Type B pancreatic cell (in vitro differentiated cells): ENCODE measurements at regions not wholly inside any gene's neighbourhood (a gene's known extent, or its start where the extent isn't known, plus 50 kb on each side); places are given as distances from the start of the nearest gene placed in this dataset.

Experiments
- DNase-seq: peaks from one replicate; pipeline ENCODE4 v3.0.0; 2021; ENCODE audit warnings: mixed read lengths; ENCODE audit not compliant: unreplicated experiment; ENCODE audit errors: extremely low spot score
- H3K27ac Mint-ChIP-seq: 2 replicates; pipeline ENCODE4 v1.8.0; 2021; ENCODE audit warnings: mild to moderate bottlenecking, mixed read lengths
- H3K27me3 Mint-ChIP-seq: 2 replicates; pipeline ENCODE4 v1.8.0; 2021; ENCODE audit warnings: mixed read lengths
- H3K36me3 Mint-ChIP-seq: 2 replicates; pipeline ENCODE4 v1.8.0; 2021; ENCODE audit warnings: mixed read lengths
- H3K4me1 Mint-ChIP-seq: one replicate; pipeline ENCODE4 v1.8.0; 2021; ENCODE audit warnings: mixed read lengths; ENCODE audit not compliant: unreplicated experiment
- H3K4me3 Mint-ChIP-seq: 2 replicates; pipeline ENCODE4 v1.8.0; 2021; ENCODE audit warnings: mild to moderate bottlenecking, mixed read lengths
- H3K9me3 Mint-ChIP-seq: 2 replicates; pipeline ENCODE4 v1.8.0; 2021; ENCODE audit warnings: mixed read lengths
- TF ChIP-seq, protein P1 (sequence below): fragments of 200-600 bp; sonication (generic); conservative IDR thresholded peaks from 2 replicates; pipeline ENCODE4 v1.5.0; 2021; ENCODE audit warnings: antibody characterized with exemption, mild to moderate bottlenecking

DNA sequence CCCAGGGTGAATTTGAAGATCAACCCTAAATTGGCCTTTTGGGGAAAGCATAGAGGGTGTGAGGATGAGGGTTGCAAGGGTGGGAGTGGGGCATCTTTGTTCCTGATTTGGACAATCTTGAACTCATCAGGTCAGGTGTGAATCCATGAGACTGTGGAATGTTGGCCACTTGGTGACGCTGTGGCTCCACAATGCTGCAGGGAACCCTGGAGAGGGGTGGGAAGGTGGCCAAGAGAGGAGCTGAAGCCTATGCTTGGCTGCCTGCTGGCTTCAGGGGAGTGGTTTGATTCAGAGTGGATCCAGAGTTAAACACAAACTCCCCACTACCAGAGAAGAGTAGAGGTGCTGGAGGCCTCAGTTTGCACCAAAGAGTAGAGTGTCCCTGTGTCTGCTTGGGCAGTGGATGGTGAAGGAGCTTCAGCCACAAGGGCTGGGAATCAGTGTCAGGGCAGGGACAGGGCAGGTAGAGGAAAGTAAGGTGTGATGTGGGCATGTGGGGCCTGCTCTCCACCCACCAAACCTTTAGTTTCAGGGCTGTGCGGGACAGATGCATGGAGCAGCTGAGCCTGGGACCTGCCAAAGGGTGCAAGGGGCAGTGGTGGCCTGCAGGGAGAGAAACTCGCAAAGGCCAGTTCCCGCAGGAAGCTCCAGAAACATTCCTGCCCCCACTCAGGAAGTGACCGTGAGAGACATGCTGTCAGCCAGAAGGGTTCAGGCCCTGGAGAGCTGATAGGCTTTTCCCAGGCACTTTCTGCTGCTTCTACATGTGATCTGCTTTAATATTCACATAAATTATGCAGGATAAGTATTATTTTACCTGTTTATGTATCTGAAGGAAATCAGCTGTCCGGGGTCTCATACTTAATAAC, 81.0 kb upstream of the PRSS58 start:
- no peak for DNase-seq
- H3K36me3 Mint-ChIP-seq, result no peaks in the 10 kb centered on the region
- no peak overlapping the region for H3K4me3 Mint-ChIP-seq
- no peaks in the 10 kb centered on the region for H3K4me1 Mint-ChIP-seq
- H3K9me3 Mint-ChIP-seq, result no peaks in the 10 kb centered on the region
- TF ChIP-seq, protein P1, sequence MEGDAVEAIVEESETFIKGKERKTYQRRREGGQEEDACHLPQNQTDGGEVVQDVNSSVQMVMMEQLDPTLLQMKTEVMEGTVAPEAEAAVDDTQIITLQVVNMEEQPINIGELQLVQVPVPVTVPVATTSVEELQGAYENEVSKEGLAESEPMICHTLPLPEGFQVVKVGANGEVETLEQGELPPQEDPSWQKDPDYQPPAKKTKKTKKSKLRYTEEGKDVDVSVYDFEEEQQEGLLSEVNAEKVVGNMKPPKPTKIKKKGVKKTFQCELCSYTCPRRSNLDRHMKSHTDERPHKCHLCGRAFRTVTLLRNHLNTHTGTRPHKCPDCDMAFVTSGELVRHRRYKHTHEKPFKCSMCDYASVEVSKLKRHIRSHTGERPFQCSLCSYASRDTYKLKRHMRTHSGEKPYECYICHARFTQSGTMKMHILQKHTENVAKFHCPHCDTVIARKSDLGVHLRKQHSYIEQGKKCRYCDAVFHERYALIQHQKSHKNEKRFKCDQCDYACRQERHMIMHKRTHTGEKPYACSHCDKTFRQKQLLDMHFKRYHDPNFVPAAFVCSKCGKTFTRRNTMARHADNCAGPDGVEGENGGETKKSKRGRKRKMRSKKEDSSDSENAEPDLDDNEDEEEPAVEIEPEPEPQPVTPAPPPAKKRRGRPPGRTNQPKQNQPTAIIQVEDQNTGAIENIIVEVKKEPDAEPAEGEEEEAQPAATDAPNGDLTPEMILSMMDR, result peak; percentile 42
- peaks cover 7% of the 10 kb centered on the region for H3K27me3 Mint-ChIP-seq
- H3K27ac Mint-ChIP-seq, result no peak overlapping the region

DNA sequence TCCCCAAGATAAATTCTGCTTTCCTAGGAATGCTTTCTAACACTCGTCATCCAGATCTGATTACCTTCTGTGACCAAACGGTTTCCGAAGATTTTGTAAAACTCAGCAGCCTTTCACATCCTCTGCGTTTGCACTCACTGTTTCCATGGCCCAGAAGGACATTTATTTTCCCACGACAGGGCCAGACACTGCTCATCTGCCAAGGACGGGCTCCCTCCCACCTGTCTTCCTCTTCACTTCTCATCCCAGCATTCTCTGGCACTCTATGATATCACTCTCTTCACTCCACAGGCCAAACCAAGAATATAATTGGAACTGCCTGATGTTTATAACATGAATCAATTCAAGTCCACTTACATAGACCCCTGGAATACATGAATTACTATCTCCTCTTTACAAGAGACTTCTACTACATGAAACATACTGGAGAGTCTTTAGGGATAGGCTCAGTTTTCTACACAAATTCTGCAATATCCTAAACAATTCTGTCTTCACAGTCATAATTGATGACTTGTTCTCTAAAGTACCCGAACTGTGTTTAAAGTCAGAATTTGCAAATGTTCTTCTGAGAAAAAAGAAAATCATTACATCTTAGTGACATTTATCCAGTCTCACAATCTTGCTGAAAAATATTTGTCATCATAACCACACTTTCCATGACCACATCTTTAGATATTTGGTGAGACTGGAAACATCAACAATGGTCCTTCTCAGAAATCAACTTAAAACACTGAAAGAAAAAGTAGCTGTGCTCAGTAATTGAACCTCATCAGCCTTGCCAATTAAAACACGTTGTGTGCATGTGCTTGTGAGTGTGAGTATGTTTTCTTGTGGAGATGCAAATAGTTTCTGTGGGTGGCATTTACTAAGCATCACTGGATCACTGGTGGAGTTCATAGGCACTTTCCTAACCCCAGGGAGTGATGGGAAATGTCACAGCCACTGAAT, 79.5 kb upstream of the PRSS58 start:
- Mint-ChIP-seq H3K9me3 (no peaks in the 10 kb centered on the region), H3K4me3 (no peak overlapping the region), H3K27ac (no peak overlapping the region), H3K4me1 (no peaks in the 10 kb centered on the region), H3K27me3 (peaks cover 7% of the 10 kb centered on the region), H3K36me3 (no peaks in the 10 kb centered on the region)
- TF ChIP-seq, protein P1, result no peak
- no peak for DNase-seq

DNA sequence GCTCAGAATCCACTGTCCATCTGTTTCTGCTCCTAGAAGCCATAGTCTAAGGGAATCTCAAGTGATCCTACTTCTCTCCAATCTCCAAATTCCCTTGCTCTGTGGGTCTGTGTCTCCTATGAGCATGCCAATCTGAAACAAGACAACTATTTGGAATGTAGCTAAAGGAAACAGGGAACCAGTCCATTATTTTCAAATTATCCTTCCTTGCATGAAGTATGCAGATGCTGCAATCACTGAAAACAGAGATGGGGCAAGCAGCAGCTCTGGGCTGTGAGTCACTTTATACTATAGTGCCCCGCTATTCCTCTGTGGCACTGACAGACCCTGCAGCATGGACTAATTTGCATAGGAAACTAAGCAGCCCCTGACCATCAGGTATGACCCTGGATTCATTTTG, 76.9 kb upstream of the PRSS58 start:
- Mint-ChIP-seq H3K9me3 (no peaks in the 10 kb centered on the region), H3K4me1 (no peaks in the 10 kb centered on the region), H3K36me3 (no peaks in the 10 kb centered on the region), H3K27ac (no peak overlapping the region), H3K27me3 (peaks cover 11% of the 10 kb centered on the region), H3K4me3 (no peak overlapping the region)
- no peak for DNase-seq
- TF ChIP-seq, protein P1, result no peak

DNA sequence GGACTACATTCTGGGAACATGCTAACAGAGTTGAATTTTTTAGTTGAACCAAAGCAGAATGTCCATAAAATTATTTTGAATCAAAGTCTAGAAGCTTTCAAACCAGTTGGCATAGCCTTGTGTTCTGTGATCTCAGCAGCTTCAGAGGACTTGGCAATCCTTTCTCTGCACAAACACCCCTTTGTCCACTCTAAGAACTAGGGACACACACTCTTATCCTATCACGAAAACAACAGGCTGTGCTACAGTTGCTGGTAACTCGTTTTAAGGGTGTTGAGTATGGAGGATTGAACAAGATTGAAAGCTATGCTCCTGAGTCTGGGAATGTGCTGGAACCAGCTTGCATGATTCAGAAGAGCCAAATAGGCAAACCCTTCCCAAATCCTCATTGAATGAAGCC, 76.4 kb upstream of the PRSS58 start:
- peaks cover 1% of the 10 kb centered on the region for H3K4me1 Mint-ChIP-seq
- no peak overlapping the region for H3K27ac Mint-ChIP-seq
- H3K36me3 Mint-ChIP-seq, result no peaks in the 10 kb centered on the region
- DNase-seq, result no peak
- H3K4me3 Mint-ChIP-seq, result no peak overlapping the region
- H3K27me3 Mint-ChIP-seq, result peaks cover 11% of the 10 kb centered on the region
- H3K9me3 Mint-ChIP-seq, result no peaks in the 10 kb centered on the region
- TF ChIP-seq, protein P1, result no peak

DNA sequence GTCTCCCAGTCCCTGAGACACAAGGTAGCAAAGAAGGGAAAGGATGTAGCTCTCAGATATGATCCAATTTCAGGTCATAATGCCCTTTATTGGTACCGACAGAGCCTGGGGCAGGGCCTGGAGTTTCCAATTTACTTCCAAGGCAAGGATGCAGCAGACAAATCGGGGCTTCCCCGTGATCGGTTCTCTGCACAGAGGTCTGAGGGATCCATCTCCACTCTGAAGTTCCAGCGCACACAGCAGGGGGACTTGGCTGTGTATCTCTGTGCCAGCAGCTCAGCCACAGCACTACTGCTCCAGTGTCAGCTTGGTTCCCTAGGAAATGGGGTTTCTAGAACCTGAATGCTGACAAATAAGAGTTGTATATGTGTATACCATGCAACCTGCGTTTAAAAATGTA, 74.6 kb upstream of the PRSS58 start:
- H3K9me3 Mint-ChIP-seq, result no peaks in the 10 kb centered on the region
- H3K27me3 Mint-ChIP-seq, result peaks cover 11% of the 10 kb centered on the region
- H3K36me3 Mint-ChIP-seq, result no peaks in the 10 kb centered on the region
- H3K4me1 Mint-ChIP-seq, result peaks cover 5% of the 10 kb centered on the region
- H3K27ac Mint-ChIP-seq, result no peak overlapping the region
- TF ChIP-seq, protein P1, result no peak
- no peak for DNase-seq
- no peak overlapping the region for H3K4me3 Mint-ChIP-seq
